ENCODE measurements at regions not wholly inside any gene's neighbourhood (a gene's known extent, or its start where the extent isn't known, plus 50 kb on each side); places are given as distances from the start of the nearest gene placed in this dataset.
"Not testable (repeated sequence)": the region's sequence is repeated elsewhere in the genome, so short reads cannot be mapped to it uniquely, and the experiment has no call there.

DNA sequence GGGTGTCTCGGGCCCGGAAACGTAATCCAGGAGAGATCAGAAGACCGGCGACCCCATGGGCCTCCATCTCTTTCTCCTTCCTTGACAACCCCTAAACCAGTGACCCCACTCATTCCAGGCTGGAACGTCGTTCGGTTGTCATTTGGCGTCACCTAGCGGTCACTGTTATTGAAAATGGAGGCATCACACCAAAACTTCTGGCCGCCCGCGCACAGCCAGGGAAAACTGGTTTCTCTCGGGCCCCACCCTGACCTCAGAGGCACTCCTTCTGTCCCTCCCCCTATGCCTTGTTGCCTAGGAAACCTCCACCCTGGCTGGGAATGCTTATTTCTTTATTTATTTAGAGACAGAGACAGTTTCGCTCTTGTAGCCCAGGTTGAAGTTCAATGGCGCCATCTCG is 2327.3 kb upstream of the TPTE start:
- DNase-seq, result not testable (repeated sequence)

DNA sequence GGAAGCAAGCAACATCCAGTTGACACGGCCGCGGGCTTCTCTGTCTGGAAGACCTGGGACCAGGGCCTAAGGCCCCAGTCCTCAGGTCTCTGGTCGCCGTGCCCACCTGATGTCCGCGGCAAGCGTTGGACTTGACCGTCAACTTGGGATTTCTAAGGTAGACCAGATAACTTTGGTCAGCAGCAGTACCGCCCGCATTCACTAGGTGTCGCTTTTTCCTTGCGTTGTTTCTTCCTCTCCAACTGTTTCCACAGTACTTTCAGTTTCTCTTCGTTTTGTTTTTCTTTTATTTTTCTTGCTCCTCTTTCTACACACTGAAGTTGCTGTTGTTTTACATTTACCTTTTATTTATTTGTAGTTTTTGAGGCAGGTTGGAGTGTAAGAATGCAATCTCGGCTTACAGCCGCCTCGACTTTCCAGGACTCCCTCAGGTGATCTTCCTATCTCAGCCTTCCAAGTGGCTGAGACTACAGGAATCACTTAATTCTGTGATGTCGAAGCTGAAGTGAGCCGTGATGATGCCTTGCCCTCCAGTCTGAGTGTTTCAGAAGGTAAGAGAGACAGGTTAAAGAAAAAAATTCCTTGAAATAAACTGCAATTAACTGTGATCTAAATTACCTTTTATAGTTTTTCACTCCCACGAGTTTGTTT is 2323.9 kb upstream of the TPTE start:
- DNase-seq, result not testable (repeated sequence)

GRCh38 chr21:8205094-8205891 is 2316.1 kb upstream of the TPTE start:
- not testable (repeated sequence) for DNase-seq

DNA sequence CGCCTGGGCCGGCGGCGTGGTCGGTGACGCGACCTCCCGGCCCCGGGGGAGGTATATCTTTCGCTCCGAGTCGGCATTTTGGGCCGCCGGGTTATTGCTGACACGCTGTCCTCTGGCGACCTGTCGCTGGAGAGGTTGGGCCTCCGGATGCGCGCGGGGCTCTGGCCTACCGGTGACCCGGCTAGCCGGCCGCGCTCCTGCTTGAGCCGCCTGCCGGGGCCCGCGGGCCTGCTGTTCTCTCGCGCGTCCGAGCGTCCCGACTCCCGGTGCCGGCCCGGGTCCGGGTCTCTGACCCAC is 2315.5 kb upstream of the TPTE start:
- DNase-seq, result not testable (repeated sequence)

DNA sequence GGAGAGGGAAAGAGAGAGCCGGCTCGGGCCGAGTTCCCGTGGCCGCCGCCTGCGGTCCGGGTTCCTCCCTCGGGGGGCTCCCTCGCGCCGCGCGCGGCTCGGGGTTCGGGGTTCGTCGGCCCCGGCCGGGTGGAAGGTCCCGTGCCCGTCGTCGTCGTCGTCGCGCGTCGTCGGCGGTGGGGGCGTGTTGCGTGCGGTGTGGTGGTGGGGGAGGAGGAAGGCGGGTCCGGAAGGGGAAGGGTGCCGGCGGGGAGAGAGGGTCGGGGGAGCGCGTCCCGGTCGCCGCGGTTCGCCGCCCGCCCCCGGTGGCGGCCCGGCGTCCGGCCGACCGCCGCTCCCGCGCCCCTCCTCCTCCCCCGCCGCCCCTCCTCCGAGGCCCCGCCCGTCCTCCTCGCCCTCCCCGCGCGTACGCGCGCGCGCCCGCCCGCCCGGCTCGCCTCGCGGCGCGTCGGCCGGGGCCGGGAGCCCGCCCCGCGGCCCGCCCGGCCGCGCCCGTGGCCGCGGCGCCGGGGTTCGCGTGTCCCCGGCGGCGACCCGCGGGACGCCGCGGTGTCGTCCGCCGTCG is 2308.3 kb upstream of the TPTE start:
- DNase-seq, result peak; percentile 56

- DNase-seq, result not testable (repeated sequence)
Measured at GRCh38 chr21:8214539-8214938, 2306.8 kb upstream of the TPTE start.

GRCh38 chr21:8229366-8230150 is 2291.8 kb upstream of the TPTE start:
- DNase-seq, result not testable (repeated sequence)

- DNase-seq, result not testable (repeated sequence)
Measured at GRCh38 chr21:8231252-8231651, 2290.1 kb upstream of the TPTE start.

DNA sequence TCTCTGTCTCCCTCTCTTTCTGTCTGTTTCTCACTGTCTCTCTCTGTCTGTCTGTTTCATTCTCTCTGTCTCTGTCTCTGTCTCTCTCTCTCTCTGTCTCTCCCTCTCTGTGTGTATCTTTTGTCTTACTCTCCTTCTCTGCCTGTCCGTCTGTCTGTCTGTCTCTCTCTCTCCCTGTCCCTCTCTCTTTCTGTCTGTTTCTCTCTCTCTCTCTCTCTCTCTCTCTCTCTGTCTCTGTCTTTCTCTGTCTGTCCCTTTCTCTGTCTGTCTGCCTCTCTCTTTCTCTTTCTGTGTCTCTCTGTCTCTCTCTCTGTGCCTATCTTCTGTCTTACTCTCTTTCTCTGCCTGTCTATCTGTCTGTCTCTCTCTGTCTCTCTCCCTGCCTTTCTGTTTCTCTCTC is 2288.4 kb upstream of the TPTE start:
- DNase-seq, result not testable (repeated sequence)

GRCh38 chr21:8234059-8234458 is 2287.3 kb upstream of the TPTE start:
- not testable (repeated sequence) for DNase-seq

DNA sequence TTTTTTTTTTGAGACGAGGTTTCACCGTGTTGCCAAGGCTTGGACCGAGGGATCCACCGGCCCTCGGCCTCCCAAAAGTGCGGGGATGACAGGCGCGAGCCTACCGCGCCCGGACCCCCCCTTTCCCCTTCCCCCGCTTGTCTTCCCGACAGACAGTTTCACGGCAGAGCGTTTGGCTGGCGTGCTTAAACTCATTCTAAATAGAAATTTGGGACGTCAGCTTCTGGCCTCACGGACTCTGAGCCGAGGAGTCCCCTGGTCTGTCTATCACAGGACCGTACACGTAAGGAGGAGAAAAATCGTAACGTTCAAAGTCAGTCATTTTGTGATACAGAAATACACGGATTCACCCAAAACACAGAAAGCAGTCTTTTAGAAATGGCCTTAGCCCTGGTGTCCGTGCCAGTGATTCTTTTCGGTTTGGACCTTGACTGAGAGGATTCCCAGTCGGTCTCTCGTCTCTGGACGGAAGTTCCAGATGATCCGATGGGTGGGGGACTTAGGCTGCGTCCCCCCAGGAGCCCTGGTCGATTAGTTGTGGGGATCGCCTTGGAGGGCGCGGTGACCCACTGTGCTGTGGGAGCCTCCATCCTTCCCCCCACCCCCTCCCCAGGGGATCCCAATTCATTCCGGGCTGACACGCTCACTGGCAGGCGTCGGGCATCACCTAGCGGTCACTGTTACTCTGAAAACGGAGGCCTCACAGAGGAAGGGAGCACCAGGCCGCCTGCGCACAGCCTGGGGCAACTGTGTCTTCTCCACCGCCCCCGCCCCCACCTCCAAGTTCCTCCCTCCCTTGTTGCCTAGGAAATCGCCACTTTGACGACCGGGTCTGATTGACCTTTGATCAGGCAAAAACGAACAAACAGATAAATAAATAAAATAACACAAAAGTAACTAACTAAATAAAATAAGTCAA is 2276.4 kb upstream of the TPTE start:
- not testable (repeated sequence) for DNase-seq

DNA sequence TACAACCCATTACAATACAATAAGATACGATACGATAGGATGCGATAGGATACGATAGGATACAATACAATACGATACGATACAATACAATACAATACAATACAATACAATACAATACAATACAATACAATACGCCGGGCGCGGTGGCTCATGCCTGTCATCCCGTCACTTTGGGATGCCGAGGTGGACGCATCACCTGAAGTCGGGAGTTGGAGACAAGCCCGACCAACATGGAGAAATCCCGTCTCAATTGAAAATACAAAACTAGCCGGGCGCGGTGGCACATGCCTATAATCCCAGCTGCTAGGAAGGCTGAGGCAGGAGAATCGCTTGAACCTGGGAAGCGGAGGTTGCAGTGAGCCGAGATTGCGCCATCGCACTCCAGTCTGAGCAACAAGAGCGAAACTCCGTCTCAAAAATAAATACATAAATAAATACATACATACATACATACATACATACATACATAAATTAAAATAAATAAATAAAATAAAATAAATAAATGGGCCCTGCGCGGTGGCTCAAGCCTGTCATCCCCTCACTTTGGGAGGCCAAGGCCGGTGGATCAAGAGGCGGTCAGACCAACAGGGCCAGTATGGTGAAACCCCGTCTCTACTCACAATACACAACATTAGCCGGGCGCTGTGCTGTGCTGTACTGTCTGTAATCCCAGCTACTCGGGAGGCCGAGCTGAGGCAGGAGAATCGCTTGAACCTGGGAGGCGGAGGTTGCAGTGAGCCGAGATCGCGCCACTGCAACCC is 2275.6 kb upstream of the TPTE start:
- not testable (repeated sequence) for DNase-seq

GRCh38 chr21:8251701-8252100 is 2269.7 kb upstream of the TPTE start:
- DNase-seq, result not testable (repeated sequence)

DNA sequence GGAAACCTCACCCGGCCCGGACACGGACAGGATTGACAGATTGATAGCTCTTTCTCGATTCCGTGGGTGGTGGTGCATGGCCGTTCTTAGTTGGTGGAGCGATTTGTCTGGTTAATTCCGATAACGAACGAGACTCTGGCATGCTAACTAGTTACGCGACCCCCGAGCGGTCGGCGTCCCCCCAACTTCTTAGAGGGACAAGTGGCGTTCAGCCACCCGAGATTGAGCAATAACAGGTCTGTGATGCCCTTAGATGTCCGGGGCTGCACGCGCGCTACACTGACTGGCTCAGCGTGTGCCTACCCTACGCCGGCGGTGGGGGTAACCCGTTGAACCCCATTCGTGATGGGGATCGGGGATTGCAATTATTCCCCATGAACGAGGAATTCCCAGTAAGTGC is 2266.3 kb upstream of the TPTE start:
- DNase-seq, result peak; percentile 32

- peak; percentile 10 for DNase-seq
Measured at GRCh38 chr21:8257083-8257799, 2264.1 kb upstream of the TPTE start.

- DNase-seq, result not testable (repeated sequence)
Measured at GRCh38 chr21:8260065-8260627, 2261.2 kb upstream of the TPTE start.

All from CD4-positive, alpha-beta T cell treated with Interleukin-12 subunit alpha and Interleukin-12 subunit beta, for 1 hour (primary cell).